ENCODE measurements at regions not wholly inside any gene's neighbourhood (a gene's known extent, or its start where the extent isn't known, plus 50 kb on each side); places are given as distances from the start of the nearest gene placed in this dataset.

- H3K9ac ChIP-seq (ENCODE audit: low read depth in 1 of 2, low read length in 2 of 2): no peak overlapping the region
- no peaks in the 10 kb centered on the region for H3K27me3 ChIP-seq (ENCODE audit: control insufficient read depth in 4 of 4, insufficient read depth in 4 of 4, low read length in 3 of 4)
- H3K9me3 ChIP-seq (ENCODE audit: control insufficient read depth in 4 of 4, low read length in 3 of 4): no peaks in the 10 kb centered on the region
- 85% methylated on average over 1 of the region's 1 CpG for WGBS
- no peak overlapping the region for H3K27ac ChIP-seq (ENCODE audit: low read depth in 1 of 2, low read length in 2 of 2)
- no peaks in the 10 kb centered on the region for H3K36me3 ChIP-seq (ENCODE audit: control insufficient read depth in 4 of 4, insufficient read depth in 3 of 4, low read depth in 1 of 4, low read length in 3 of 4)
- DNase-seq (ENCODE audit: low spot score): no peak
- TF ChIP-seq NR2F2 (IDR thresholded peaks at IDR 0.05) (no peak), HNF4A (conservative IDR thresholded peaks at IDR 0.05) (no peak), FOXA1 (IDR thresholded peaks at IDR 0.05) (no peak), MAX (IDR thresholded peaks at IDR 0.05) (no peak), REST (IDR thresholded peaks at IDR 0.05) (no peak), SP1 (IDR thresholded peaks at IDR 0.05) (no peak)
- no peak overlapping the region for H3K4me3 ChIP-seq (ENCODE audit: low read depth in 1 of 3, low read length in 3 of 3)
- H3K4me1 ChIP-seq (ENCODE audit: control insufficient read depth in 4 of 4, insufficient read depth in 4 of 4, low read length in 3 of 4): no peaks in the 10 kb centered on the region
These were observed 196.3 kb upstream of the FOXP2 start for GRCh38 chr7:114218283-114218682.

GRCh38 chr7:114217026-114217806, 197.4 kb upstream of the FOXP2 start:
- peak; percentile 68 to 70 for TF ChIP-seq RAD21 (IDR thresholded peaks at IDR 0.05)
- TF ChIP-seq REST (IDR thresholded peaks at IDR 0.05): no peak
- TF ChIP-seq EGR1 (IDR thresholded peaks at IDR 0.05; ENCODE audit: low read depth in 2 of 2): no peak
- TF ChIP-seq, protein P1, sequence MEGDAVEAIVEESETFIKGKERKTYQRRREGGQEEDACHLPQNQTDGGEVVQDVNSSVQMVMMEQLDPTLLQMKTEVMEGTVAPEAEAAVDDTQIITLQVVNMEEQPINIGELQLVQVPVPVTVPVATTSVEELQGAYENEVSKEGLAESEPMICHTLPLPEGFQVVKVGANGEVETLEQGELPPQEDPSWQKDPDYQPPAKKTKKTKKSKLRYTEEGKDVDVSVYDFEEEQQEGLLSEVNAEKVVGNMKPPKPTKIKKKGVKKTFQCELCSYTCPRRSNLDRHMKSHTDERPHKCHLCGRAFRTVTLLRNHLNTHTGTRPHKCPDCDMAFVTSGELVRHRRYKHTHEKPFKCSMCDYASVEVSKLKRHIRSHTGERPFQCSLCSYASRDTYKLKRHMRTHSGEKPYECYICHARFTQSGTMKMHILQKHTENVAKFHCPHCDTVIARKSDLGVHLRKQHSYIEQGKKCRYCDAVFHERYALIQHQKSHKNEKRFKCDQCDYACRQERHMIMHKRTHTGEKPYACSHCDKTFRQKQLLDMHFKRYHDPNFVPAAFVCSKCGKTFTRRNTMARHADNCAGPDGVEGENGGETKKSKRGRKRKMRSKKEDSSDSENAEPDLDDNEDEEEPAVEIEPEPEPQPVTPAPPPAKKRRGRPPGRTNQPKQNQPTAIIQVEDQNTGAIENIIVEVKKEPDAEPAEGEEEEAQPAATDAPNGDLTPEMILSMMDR (IDR thresholded peaks at IDR 0.05; ENCODE audit: low read depth, low read length, missing input control): peak; percentile 34
- no peak for TF ChIP-seq ATF3 (IDR thresholded peaks at IDR 0.05)
- no peak for TF ChIP-seq FOXA1 (IDR thresholded peaks at IDR 0.05)
- no peak for TF ChIP-seq FOXA2 (IDR thresholded peaks at IDR 0.05)
- no peak for TF ChIP-seq NR2F2 (IDR thresholded peaks at IDR 0.05)
- TF ChIP-seq, protein P2, sequence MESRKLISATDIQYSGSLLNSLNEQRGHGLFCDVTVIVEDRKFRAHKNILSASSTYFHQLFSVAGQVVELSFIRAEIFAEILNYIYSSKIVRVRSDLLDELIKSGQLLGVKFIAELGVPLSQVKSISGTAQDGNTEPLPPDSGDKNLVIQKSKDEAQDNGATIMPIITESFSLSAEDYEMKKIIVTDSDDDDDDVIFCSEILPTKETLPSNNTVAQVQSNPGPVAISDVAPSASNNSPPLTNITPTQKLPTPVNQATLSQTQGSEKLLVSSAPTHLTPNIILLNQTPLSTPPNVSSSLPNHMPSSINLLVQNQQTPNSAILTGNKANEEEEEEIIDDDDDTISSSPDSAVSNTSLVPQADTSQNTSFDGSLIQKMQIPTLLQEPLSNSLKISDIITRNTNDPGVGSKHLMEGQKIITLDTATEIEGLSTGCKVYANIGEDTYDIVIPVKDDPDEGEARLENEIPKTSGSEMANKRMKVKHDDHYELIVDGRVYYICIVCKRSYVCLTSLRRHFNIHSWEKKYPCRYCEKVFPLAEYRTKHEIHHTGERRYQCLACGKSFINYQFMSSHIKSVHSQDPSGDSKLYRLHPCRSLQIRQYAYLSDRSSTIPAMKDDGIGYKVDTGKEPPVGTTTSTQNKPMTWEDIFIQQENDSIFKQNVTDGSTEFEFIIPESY (IDR thresholded peaks at IDR 0.05): no peak
- TF ChIP-seq JUND (IDR thresholded peaks at IDR 0.05): no peak
- no peak for TF ChIP-seq MAX (IDR thresholded peaks at IDR 0.05)

More at GRCh38 chr7:114217026-114217806, 197.4 kb upstream of the FOXP2 start:
- H3K4me1 ChIP-seq (ENCODE audit: control insufficient read depth in 4 of 4, insufficient read depth in 4 of 4, low read length in 3 of 4): no peaks in the 10 kb centered on the region
- no peak overlapping the region for H3K27ac ChIP-seq (ENCODE audit: low read depth in 1 of 2, low read length in 2 of 2)
- no peak overlapping the region for H3K4me3 ChIP-seq (ENCODE audit: low read depth in 1 of 3, low read length in 3 of 3)
- DNase-seq (ENCODE audit: low spot score): no peak
- H3K9me3 ChIP-seq (ENCODE audit: control insufficient read depth in 4 of 4, low read length in 3 of 4): no peaks in the 10 kb centered on the region
- H3K27me3 ChIP-seq (ENCODE audit: control insufficient read depth in 4 of 4, insufficient read depth in 4 of 4, low read length in 3 of 4): no peaks in the 10 kb centered on the region
- 48% methylated on average over 2 of the region's 2 CpGs for WGBS
- H3K9ac ChIP-seq (ENCODE audit: low read depth in 1 of 2, low read length in 2 of 2): no peak overlapping the region
- H3K36me3 ChIP-seq (ENCODE audit: control insufficient read depth in 4 of 4, insufficient read depth in 3 of 4, low read depth in 1 of 4, low read length in 3 of 4): no peaks in the 10 kb centered on the region

Data from liver (tissue), 8 donors.